GM12872 (cell line): ENCODE measurements at regions not wholly inside any gene's neighbourhood (a gene's known extent, or its start where the extent isn't known, plus 50 kb on each side); places are given as distances from the start of the nearest gene placed in this dataset.

Experiments used
- TF ChIP-seq, protein P1 (sequence below): IDR thresholded peaks from 3 replicates; pipeline ENCODE4 v1.5.1; 2011; ENCODE audit warnings: low read depth, mild to moderate bottlenecking, low read length, moderate library complexity; ENCODE audit not compliant: insufficient read depth

DNA sequence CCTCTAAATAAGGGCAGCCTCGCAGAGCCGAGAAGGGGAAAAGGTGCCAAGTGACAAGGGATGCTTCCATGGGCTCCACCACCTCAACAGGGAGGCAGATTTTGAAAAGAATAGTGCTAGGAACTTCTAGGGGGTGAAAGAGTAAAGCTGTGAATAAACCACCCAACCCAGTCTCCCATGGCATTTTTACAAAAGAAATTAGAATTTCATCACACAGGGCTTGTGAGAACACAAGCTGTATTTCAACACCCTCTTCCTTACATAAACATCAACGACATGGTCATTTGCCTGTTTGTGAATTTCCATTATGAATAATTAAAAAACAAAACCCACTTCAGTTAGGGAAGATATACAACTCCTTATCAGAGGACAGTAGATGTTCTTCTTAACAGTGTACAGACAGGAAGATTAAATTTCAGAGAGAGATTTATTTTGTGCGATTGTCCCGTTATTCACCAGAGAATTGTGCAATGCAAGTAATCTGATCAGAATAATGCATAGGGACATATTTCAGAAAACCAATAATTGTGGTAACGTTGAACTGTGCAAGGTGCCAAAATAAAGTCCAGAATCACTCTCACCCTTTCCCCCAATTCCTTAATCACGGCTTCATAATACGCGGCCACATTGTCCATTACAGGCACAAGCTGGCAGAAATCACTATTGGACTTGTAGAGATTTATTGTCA, 207.8 kb upstream of the MGMT start:
- TF ChIP-seq, protein P1, sequence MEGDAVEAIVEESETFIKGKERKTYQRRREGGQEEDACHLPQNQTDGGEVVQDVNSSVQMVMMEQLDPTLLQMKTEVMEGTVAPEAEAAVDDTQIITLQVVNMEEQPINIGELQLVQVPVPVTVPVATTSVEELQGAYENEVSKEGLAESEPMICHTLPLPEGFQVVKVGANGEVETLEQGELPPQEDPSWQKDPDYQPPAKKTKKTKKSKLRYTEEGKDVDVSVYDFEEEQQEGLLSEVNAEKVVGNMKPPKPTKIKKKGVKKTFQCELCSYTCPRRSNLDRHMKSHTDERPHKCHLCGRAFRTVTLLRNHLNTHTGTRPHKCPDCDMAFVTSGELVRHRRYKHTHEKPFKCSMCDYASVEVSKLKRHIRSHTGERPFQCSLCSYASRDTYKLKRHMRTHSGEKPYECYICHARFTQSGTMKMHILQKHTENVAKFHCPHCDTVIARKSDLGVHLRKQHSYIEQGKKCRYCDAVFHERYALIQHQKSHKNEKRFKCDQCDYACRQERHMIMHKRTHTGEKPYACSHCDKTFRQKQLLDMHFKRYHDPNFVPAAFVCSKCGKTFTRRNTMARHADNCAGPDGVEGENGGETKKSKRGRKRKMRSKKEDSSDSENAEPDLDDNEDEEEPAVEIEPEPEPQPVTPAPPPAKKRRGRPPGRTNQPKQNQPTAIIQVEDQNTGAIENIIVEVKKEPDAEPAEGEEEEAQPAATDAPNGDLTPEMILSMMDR, result no peak

GRCh38 chr10:129272176-129272575, 194.9 kb upstream of the MGMT start:
- TF ChIP-seq, protein P1, result no peak

DNA sequence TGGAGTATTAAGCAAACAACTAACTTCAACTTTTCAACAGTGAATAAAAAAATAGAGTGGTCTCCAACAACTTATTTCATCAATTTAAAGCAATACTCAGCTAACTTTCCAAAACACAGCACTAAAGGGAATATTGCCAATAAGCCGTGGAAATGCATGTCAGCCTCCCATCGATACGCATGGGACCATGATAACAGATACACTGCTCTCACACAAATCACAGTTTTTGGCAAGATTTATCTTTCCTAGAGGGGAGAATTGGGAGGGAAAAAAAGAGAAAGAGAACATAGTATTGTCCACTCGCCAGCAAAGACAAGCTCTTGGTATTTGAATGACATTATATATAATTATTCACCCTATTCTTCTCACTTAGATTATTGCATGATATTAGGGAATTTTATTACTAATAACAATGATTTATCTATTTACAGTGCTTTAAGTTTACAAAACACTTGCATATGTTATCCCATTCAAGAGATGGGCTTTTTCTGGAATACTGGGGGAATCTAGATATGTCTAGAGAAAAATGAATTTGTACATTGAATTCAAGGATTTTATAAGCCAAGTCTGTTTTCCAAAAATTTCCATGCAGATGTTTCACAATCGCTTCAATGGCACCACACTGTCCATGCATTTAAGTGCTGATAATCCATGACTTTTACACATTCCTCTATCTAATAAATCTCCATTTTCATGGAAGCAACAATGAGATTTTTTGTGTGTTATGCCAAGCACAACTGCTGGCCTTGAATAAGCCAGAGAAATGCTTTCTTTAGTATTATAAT, 194.0 kb upstream of the MGMT start:
- TF ChIP-seq, protein P1, result no peak

GRCh38 chr10:129273860-129274259, 193.2 kb upstream of the MGMT start:
- TF ChIP-seq, protein P1, result no peak

DNA sequence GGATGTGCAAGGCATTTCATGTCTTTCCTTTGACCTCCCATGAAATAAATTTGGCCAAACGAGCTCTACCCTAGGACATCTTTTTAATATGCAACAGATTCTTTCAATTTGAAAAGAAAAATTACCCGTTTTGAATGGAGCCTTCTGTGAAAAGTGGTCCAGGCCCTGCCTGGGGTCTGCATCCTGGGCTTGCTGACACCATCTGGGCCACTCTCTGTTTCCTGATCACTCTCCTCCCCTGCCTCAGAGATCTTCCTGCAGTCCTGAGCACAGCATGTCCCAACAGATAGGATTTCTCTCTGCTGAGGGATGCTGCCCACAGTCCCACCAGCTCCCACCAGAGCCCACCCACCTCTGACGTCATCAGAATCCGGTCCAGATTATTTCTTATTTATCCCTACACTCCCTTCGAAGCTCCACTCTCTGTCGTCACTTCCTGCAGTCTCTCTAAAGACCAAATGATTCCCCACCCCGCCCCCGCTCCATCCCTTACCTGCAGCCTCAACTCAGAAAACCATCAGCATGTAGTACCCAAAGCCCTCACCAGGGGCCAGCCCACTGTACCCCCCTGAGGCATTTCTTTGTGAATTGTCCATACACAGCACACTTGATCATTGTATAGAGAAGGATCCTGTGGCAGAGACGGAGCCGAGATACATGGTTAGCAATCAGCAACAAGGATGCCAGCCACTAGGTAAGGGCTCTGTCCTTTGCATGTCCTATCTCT, 192.1 kb upstream of the MGMT start:
- TF ChIP-seq, protein P1, result no peak

DNA sequence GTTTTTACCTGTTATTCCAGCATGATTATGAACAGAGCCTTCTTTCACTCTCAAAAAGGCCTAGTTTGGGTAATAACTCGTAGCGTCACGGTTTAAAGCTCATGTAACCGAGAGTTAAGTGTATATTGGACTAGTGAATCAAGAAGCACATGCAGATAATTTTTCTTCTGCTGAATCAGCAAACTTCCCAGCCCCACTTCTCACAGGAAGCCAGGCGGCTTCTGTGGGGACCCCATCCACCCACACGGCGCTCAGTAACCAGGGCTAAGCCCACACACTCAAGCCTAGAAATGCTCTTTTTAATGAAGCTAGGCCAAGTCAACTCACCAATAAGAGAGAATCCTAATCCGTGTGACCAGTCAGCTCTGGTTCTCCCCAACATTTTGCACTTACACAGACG, 191.2 kb upstream of the MGMT start:
- TF ChIP-seq, protein P1, result no peak

DNA sequence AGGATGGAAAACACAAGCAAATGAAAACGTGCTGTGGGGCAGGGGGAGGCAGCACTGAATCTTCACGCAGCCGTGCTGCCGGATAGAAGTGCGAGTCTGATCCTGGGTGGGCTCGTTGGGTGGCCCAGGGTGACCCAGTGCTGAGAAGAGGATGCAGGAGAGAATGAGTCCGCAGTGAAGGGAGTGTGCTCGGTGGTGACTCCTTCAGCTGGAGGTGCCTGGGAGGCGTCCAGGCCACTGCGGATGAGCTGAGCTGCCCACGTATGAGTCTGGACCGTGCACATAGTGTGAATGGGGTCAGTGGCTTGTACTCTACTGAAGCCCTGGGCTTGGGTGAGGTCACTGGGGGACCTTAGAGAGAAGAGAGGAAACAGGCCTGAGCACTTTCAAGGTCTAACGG, 190.0 kb upstream of the MGMT start:
- TF ChIP-seq, protein P1, result no peak
